Choroid plexus epithelial cell (primary cell): ENCODE measurements at regions not wholly inside any gene's neighbourhood (a gene's known extent, or its start where the extent isn't known, plus 50 kb on each side); places are given as distances from the start of the nearest gene placed in this dataset.

Source experiments
- DNase-seq: peaks from one replicate; pipeline ENCODE4 v3.0.0-alpha.2; 2010; ENCODE audit warnings: low read depth
- H3K4me3 ChIP-seq: 2 replicates; pipeline ENCODE4 v1.5.1; 2011; ENCODE audit warnings: low read depth, mild to moderate bottlenecking, control low read depth, low read length, moderate library complexity
- CTCF ChIP-seq: conservative IDR thresholded peaks from 2 replicates; pipeline ENCODE4 v1.5.1; 2011; ENCODE audit warnings: low read depth, mild to moderate bottlenecking, control low read depth, inconsistent platforms, low read length, moderate library complexity

- no peak for TF ChIP-seq CTCF
- no peak for DNase-seq
- H3K4me3 ChIP-seq: no peak overlapping the region
Observed at GRCh38 chr15:72887376-72887775, 103.8 kb upstream of the ADPGK start.

GRCh38 chr15:72884311-72884710, 100.8 kb upstream of the ADPGK start:
- H3K4me3 ChIP-seq: no peak overlapping the region

GRCh38 chr15:72873379-72874233, 90.0 kb upstream of the ADPGK start:
- no peak overlapping the region for H3K4me3 ChIP-seq
- no peak for TF ChIP-seq CTCF

More at GRCh38 chr15:72884311-72884710, 100.8 kb upstream of the ADPGK start:
- no peak for TF ChIP-seq CTCF
- no peak for DNase-seq

GRCh38 chr15:72872066-72872845, 88.7 kb upstream of the ADPGK start:
- no peak overlapping the region for H3K4me3 ChIP-seq
- no peak for DNase-seq
- TF ChIP-seq CTCF: no peak

More at GRCh38 chr15:72873379-72874233, 90.0 kb upstream of the ADPGK start:
- no peak for DNase-seq

GRCh38 chr15:72866866-72867616, 83.5 kb upstream of the ADPGK start:
- DNase-seq: no peak
- TF ChIP-seq CTCF: no peak
- no peak overlapping the region for H3K4me3 ChIP-seq

- no peak for TF ChIP-seq CTCF
- H3K4me3 ChIP-seq: no peak overlapping the region
- DNase-seq: no peak
Observed at GRCh38 chr15:72866182-72866581, 82.6 kb upstream of the ADPGK start.
